Cardiac muscle cell (in vitro differentiated cells and primary cell): ENCODE measurements at regions not wholly inside any gene's neighbourhood (a gene's known extent, or its start where the extent isn't known, plus 50 kb on each side); places are given as distances from the start of the nearest gene placed in this dataset.

ENCODE experiments used
- DNase-seq, 2 donors: peaks; one replicate each; pipeline versions ENCODE4 v3.0.0 to v3.0.0-alpha.2; 2010 to 2017; ENCODE audit warnings: low read depth in 1 of 2, low spot score in 1 of 2
- H3K27ac ChIP-seq: fragments of 200-600 bp; sonication (generic); 2 replicates; pipeline ENCODE4 v1.5.1; 2016
- H3K27me3 ChIP-seq: fragments of 200-600 bp; sonication (generic); 2 replicates; pipeline ENCODE4 v1.6.0; 2016; ENCODE audit warnings: control low read depth
- H3K36me3 ChIP-seq: fragments of 200-600 bp; sonication (generic); 2 replicates; pipeline ENCODE4 v1.5.1; 2016; ENCODE audit warnings: control low read depth
- H3K4me1 ChIP-seq: fragments of 200-600 bp; sonication (generic); 2 replicates; pipeline ENCODE4 v1.8.1; 2017; ENCODE audit warnings: low read depth, mild to moderate bottlenecking, mixed run types
- H3K4me3 ChIP-seq: fragments of 200-600 bp; sonication (generic); 2 replicates; pipeline ENCODE4 v1.5.1; 2016; ENCODE audit warnings: mild to moderate bottlenecking
- H3K9me3 ChIP-seq: fragments of 200-600 bp; sonication (generic); 2 replicates; pipeline ENCODE4 v1.5.1; 2017; ENCODE audit warnings: low read depth, mild to moderate bottlenecking, control low read depth
- CTCF ChIP-seq: IDR thresholded peaks from 2 replicates; pipeline ENCODE4 v1.5.1; 2012; ENCODE audit warnings: low read depth, mild to moderate bottlenecking, low read length

GRCh38 chr22:44406341-44407170 is 91.5 kb downstream of the RTL6 start:
- Histone ChIP-seq H3K4me1 (peaks cover 8% of the 10 kb centered on the region), H3K27me3 (no peaks in the 10 kb centered on the region), H3K27ac (no peak overlapping the region), H3K9me3 (no peaks in the 10 kb centered on the region), H3K36me3 (no peaks in the 10 kb centered on the region), H3K4me3 (no peak overlapping the region)
- no peak for DNase-seq
- no peak for TF ChIP-seq CTCF

GRCh38 chr22:44405661-44406060 is 92.4 kb downstream of the RTL6 start:
- no peaks in the 10 kb centered on the region for H3K27me3 ChIP-seq
- H3K9me3 ChIP-seq: no peaks in the 10 kb centered on the region
- H3K4me3 ChIP-seq: no peak overlapping the region
- no peak for DNase-seq
- H3K4me1 ChIP-seq: peaks cover 5% of the 10 kb centered on the region
- H3K36me3 ChIP-seq: no peaks in the 10 kb centered on the region
- TF ChIP-seq CTCF: no peak
- no peak overlapping the region for H3K27ac ChIP-seq

GRCh38 chr22:44404341-44405020 is 91.7 kb upstream of the SHISAL1 start:
- Histone ChIP-seq H3K36me3 (no peaks in the 10 kb centered on the region), H3K27ac (no peak overlapping the region), H3K9me3 (no peaks in the 10 kb centered on the region), H3K4me3 (no peak overlapping the region), H3K4me1 (no peaks in the 10 kb centered on the region), H3K27me3 (no peaks in the 10 kb centered on the region)
- no peak for DNase-seq
- no peak for TF ChIP-seq CTCF

- TF ChIP-seq CTCF: no peak
These were observed 91.0 kb upstream of the SHISAL1 start for GRCh38 chr22:44403602-44404329.

GRCh38 chr22:44403166-44403565 is 90.4 kb upstream of the SHISAL1 start:
- no peaks in the 10 kb centered on the region for H3K4me1 ChIP-seq
- no peak overlapping the region for H3K4me3 ChIP-seq
- no peaks in the 10 kb centered on the region for H3K9me3 ChIP-seq
- no peaks in the 10 kb centered on the region for H3K27me3 ChIP-seq
- no peak overlapping the region for H3K27ac ChIP-seq
- no peak for TF ChIP-seq CTCF
- no peak for DNase-seq
- no peaks in the 10 kb centered on the region for H3K36me3 ChIP-seq

More at GRCh38 chr22:44403602-44404329, 91.0 kb upstream of the SHISAL1 start:
- Histone ChIP-seq H3K27me3 (no peaks in the 10 kb centered on the region), H3K4me3 (no peak overlapping the region), H3K4me1 (no peaks in the 10 kb centered on the region), H3K9me3 (no peaks in the 10 kb centered on the region), H3K27ac (no peak overlapping the region), H3K36me3 (no peaks in the 10 kb centered on the region)
- DNase-seq: no peak
